Activated naive CD4-positive, alpha-beta T cell treated with anti-CD3 and anti-CD28 coated beads, Interleukin-2, amount 50 U/mL, for 16 hours (primary cell): ENCODE measurements at regions not wholly inside any gene's neighbourhood (a gene's known extent, or its start where the extent isn't known, plus 50 kb on each side); places are given as distances from the start of the nearest gene placed in this dataset.
A peak's percentile ranks its signal among the peaks of the same experiment; 100 is the strongest.
"Not testable (repeated sequence)": the region's sequence is repeated elsewhere in the genome, so short reads cannot be mapped to it uniquely, and the experiment has no call there.

ENCODE experiments used
- DNase-seq: peaks from one replicate; pipeline ENCODE4 v3.0.0-alpha.2; 2020

- DNase-seq, result no peak
These were observed 207.1 kb upstream of the N4BP1 start for GRCh38 chr16:48817032-48817431.

GRCh38 chr16:48816393-48816792, 206.4 kb upstream of the N4BP1 start:
- no peak for DNase-seq

- DNase-seq, result no peak
These were observed 205.0 kb upstream of the N4BP1 start for GRCh38 chr16:48814994-48815393.

- DNase-seq, result no peak
These were observed 203.5 kb upstream of the N4BP1 start for GRCh38 chr16:48813485-48813884.

- no peak for DNase-seq
These were observed 202.9 kb upstream of the N4BP1 start for GRCh38 chr16:48812856-48813255.

GRCh38 chr16:48811478-48811877, 201.5 kb upstream of the N4BP1 start:
- DNase-seq, result no peak

- DNase-seq, result no peak
These were observed 200.9 kb upstream of the N4BP1 start for GRCh38 chr16:48810803-48811453.

- no peak for DNase-seq
These were observed 200.4 kb upstream of the N4BP1 start for GRCh38 chr16:48810436-48810802.

- no peak for DNase-seq
These were observed 180.2 kb upstream of the N4BP1 start for GRCh38 chr16:48790151-48790550.

GRCh38 chr16:48788475-48788874, 178.5 kb upstream of the N4BP1 start:
- DNase-seq, result no peak

GRCh38 chr16:48745541-48745940, 135.6 kb upstream of the N4BP1 start:
- DNase-seq, result no peak

- DNase-seq, result no peak
These were observed 131.0 kb upstream of the N4BP1 start for GRCh38 chr16:48740964-48741363.

GRCh38 chr16:48734220-48734619, 124.2 kb upstream of the N4BP1 start:
- no peak for DNase-seq

GRCh38 chr16:48704710-48705109, 94.7 kb upstream of the N4BP1 start:
- no peak for DNase-seq

GRCh38 chr16:48687421-48688038, 77.5 kb upstream of the N4BP1 start:
- DNase-seq, result peak; percentile 14

GRCh38 chr16:48684148-48684547, 74.2 kb upstream of the N4BP1 start:
- DNase-seq, result no peak

GRCh38 chr16:48682971-48683370, 73.0 kb upstream of the N4BP1 start:
- no peak for DNase-seq

GRCh38 chr16:48681520-48681919, 71.5 kb upstream of the N4BP1 start:
- no peak for DNase-seq

- DNase-seq, result no peak
These were observed 70.9 kb upstream of the N4BP1 start for GRCh38 chr16:48680881-48681280.

- no peak for DNase-seq
These were observed 66.9 kb upstream of the N4BP1 start for GRCh38 chr16:48676836-48677235.

- DNase-seq, result not testable (repeated sequence)
These were observed 58.2 kb upstream of the N4BP1 start for GRCh38 chr16:48668184-48668583.

- no peak for DNase-seq
These were observed 50.0 kb upstream of the N4BP1 start for GRCh38 chr16:48659940-48660339.
